Mesendoderm (in vitro differentiated cells): ENCODE measurements at regions not wholly inside any gene's neighbourhood (a gene's known extent, or its start where the extent isn't known, plus 50 kb on each side); places are given as distances from the start of the nearest gene placed in this dataset.
"Not testable (repeated sequence)": the region's sequence is repeated elsewhere in the genome, so short reads cannot be mapped to it uniquely, and the experiment has no call there.

ENCODE experiments used
- DNase-seq: peaks from one replicate; pipeline ENCODE4 v3.0.0; 2013
- H2AK5ac ChIP-seq: 2 replicates; pipeline ENCODE4 v1.6.1; 2013; ENCODE audit warnings: low read length, inconsistent platforms
- H2BK120ac ChIP-seq: 2 replicates; pipeline ENCODE4 v1.6.1; 2013; ENCODE audit warnings: low read depth, mild to moderate bottlenecking, low read length, moderate library complexity, mixed read lengths
- H2BK15ac ChIP-seq: replicated peaks from 2 replicates; pipeline ENCODE4 v1.6.1; 2013; ENCODE audit warnings: low read depth, mild to moderate bottlenecking, moderate library complexity
- H2BK5ac ChIP-seq: 2 replicates; pipeline ENCODE4 v1.6.1; 2013; ENCODE audit warnings: low read length, inconsistent platforms
- H3K18ac ChIP-seq: 2 replicates; pipeline ENCODE4 v1.6.1; 2013; ENCODE audit warnings: mild to moderate bottlenecking, low read length, mixed read lengths
- H3K23ac ChIP-seq: one replicate; pipeline ENCODE4 v1.6.1; 2013; ENCODE audit warnings: low read length
- H3K27ac ChIP-seq: 2 replicates; pipeline ENCODE4 v1.5.1; 2013; ENCODE audit warnings: low read depth, mild to moderate bottlenecking, inconsistent platforms, low read length, moderate library complexity
- H3K27me3 ChIP-seq: 2 replicates; pipeline ENCODE4 v1.6.1; 2013; ENCODE audit warnings: low read length, control low read depth, mild to moderate bottlenecking, inconsistent platforms; ENCODE audit not compliant: insufficient read depth, poor library complexity
- H3K36me3 ChIP-seq: 2 replicates; pipeline ENCODE4 v1.6.1; 2013; ENCODE audit warnings: low read length, inconsistent platforms; ENCODE audit not compliant: control insufficient read depth, insufficient read depth
- H3K4ac ChIP-seq: one replicate; pipeline ENCODE4 v1.6.1; 2013; ENCODE audit warnings: low read depth, mild to moderate bottlenecking, low read length, moderate library complexity
- H3K4me1 ChIP-seq: 2 replicates; pipeline ENCODE4 v1.6.1; 2013; ENCODE audit warnings: low read depth, low read length, inconsistent platforms; ENCODE audit not compliant: control insufficient read depth
- H3K4me2 ChIP-seq: 2 replicates; pipeline ENCODE4 v1.6.1; 2013; ENCODE audit warnings: low read length
- H3K4me3 ChIP-seq: 2 replicates; pipeline ENCODE4 v1.5.1; 2013; ENCODE audit warnings: mild to moderate bottlenecking, low read length
- H3K56ac ChIP-seq: one replicate; pipeline ENCODE4 v1.6.1; 2013; ENCODE audit warnings: low read length
- H3K79me1 ChIP-seq: 2 replicates; pipeline ENCODE4 v1.6.1; 2013; ENCODE audit warnings: low read length, inconsistent platforms
- H3K79me2 ChIP-seq: 2 replicates; pipeline ENCODE4 v1.6.1; 2013; ENCODE audit warnings: mild to moderate bottlenecking, low read length; ENCODE audit not compliant: control insufficient read depth, insufficient read depth
- H3K9ac ChIP-seq: 2 replicates; pipeline ENCODE4 v1.6.1; 2013; ENCODE audit warnings: low read length, inconsistent platforms
- H4K5ac ChIP-seq: one replicate; pipeline ENCODE4 v1.6.1; 2013; ENCODE audit warnings: low read length
- H4K8ac ChIP-seq: one replicate; pipeline ENCODE4 v1.6.1; 2013; ENCODE audit warnings: low read depth, mild to moderate bottlenecking, control low read depth, low read length, moderate library complexity
- WGBS: extraction: QIAGEN DNeasy Blood & Tissue Kit; methylation state at CpG from one replicate; pipeline ENCODE4 v1.1.7; 2013; ENCODE audit warnings: low lambda C conversion rate, missing lambda C conversion rate; ENCODE audit not compliant: insufficient coverage; ENCODE audit errors: extremely low coverage; 5-methylcytosine and 5-hydroxymethylcytosine counted together

- H2BK15ac ChIP-seq, H4K5ac ChIP-seq, H3K18ac ChIP-seq, H3K27ac ChIP-seq, H3K79me2 ChIP-seq, H3K23ac ChIP-seq, H3K9ac ChIP-seq, H4K8ac ChIP-seq, H2BK5ac ChIP-seq, H3K79me1 ChIP-seq, H3K4me1 ChIP-seq, DNase-seq, H3K36me3 ChIP-seq, H3K4me3 ChIP-seq, H3K56ac ChIP-seq, H3K4ac ChIP-seq, H3K4me2 ChIP-seq, H2AK5ac ChIP-seq, H3K27me3 ChIP-seq, H2BK120ac ChIP-seq: not testable (repeated sequence)
- no CpG with 5 or more reads among the region's 3 CpGs for WGBS
Observed at GRCh38 chr5:66405145-66405544, 191.0 kb upstream of the MAST4 start.

- H3K23ac ChIP-seq, result no peak overlapping the region
- H3K27ac ChIP-seq, result no peak overlapping the region
- H3K27me3 ChIP-seq, result no peaks in the 10 kb centered on the region
- H2BK5ac ChIP-seq, result no peak overlapping the region
- H3K4ac ChIP-seq, result no peak overlapping the region
- H3K56ac ChIP-seq, result no peak overlapping the region
- DNase-seq, result peak; percentile 26
- H3K4me2 ChIP-seq, result no peak overlapping the region
- no peak overlapping the region for H2AK5ac ChIP-seq
- H2BK15ac ChIP-seq, result no peak overlapping the region
- no peaks in the 10 kb centered on the region for H3K36me3 ChIP-seq
- H3K18ac ChIP-seq, result no peak overlapping the region
- no peaks in the 10 kb centered on the region for H3K79me1 ChIP-seq
- H3K4me1 ChIP-seq, result no peaks in the 10 kb centered on the region
- no peak overlapping the region for H4K8ac ChIP-seq
- no CpG with 5 or more reads among the region's 3 CpGs for WGBS
- H4K5ac ChIP-seq, result no peak overlapping the region
- no peak overlapping the region for H2BK120ac ChIP-seq
- no peaks in the 10 kb centered on the region for H3K79me2 ChIP-seq
- H3K9ac ChIP-seq, result no peak overlapping the region
- no peak overlapping the region for H3K4me3 ChIP-seq
Observed at GRCh38 chr5:66406761-66407336, 189.3 kb upstream of the MAST4 start.

GRCh38 chr5:66407765-66408164 is 188.4 kb upstream of the MAST4 start:
- H3K79me1 ChIP-seq, result no peaks in the 10 kb centered on the region
- H3K27ac ChIP-seq, result no peak overlapping the region
- no peak overlapping the region for H3K23ac ChIP-seq
- no peak for DNase-seq
- no peak overlapping the region for H4K8ac ChIP-seq
- H2BK15ac ChIP-seq, result no peak overlapping the region
- H3K4me2 ChIP-seq, result no peak overlapping the region
- H4K5ac ChIP-seq, result no peak overlapping the region
- no peak overlapping the region for H3K18ac ChIP-seq
- H3K56ac ChIP-seq, result no peak overlapping the region
- H3K4ac ChIP-seq, result no peak overlapping the region
- no peaks in the 10 kb centered on the region for H3K4me1 ChIP-seq
- no peaks in the 10 kb centered on the region for H3K36me3 ChIP-seq
- no peak overlapping the region for H2BK120ac ChIP-seq
- H3K9ac ChIP-seq, result no peak overlapping the region
- H3K4me3 ChIP-seq, result no peak overlapping the region
- no peak overlapping the region for H2BK5ac ChIP-seq
- no peaks in the 10 kb centered on the region for H3K79me2 ChIP-seq
- no peaks in the 10 kb centered on the region for H3K27me3 ChIP-seq
- no peak overlapping the region for H2AK5ac ChIP-seq

GRCh38 chr5:66408576-66408975 is 187.6 kb upstream of the MAST4 start:
- Histone ChIP-seq H3K9ac (no peak overlapping the region), H3K4me1 (no peaks in the 10 kb centered on the region), H3K79me2 (no peaks in the 10 kb centered on the region), H3K79me1 (no peaks in the 10 kb centered on the region), H4K8ac (no peak overlapping the region), H3K4ac (no peak overlapping the region), H3K36me3 (no peaks in the 10 kb centered on the region), H3K27me3 (no peaks in the 10 kb centered on the region), H3K4me2 (no peak overlapping the region), H3K27ac (no peak overlapping the region), H3K4me3 (no peak overlapping the region), H2AK5ac (no peak overlapping the region), H2BK15ac (no peak overlapping the region), H3K23ac (no peak overlapping the region), H2BK120ac (no peak overlapping the region), H2BK5ac (no peak overlapping the region), H3K56ac (no peak overlapping the region), H4K5ac (no peak overlapping the region), H3K18ac (no peak overlapping the region)
- DNase-seq, result no peak
- WGBS, result no CpG with 5 or more reads among the region's 5 CpGs

GRCh38 chr5:66410122-66410521 is 186.1 kb upstream of the MAST4 start:
- no peak overlapping the region for H3K27ac ChIP-seq
- no peaks in the 10 kb centered on the region for H3K79me1 ChIP-seq
- H2AK5ac ChIP-seq, result no peak overlapping the region
- no peak overlapping the region for H3K4ac ChIP-seq
- H3K4me1 ChIP-seq, result no peaks in the 10 kb centered on the region
- H3K9ac ChIP-seq, result no peak overlapping the region
- H3K79me2 ChIP-seq, result no peaks in the 10 kb centered on the region
- no peak overlapping the region for H3K56ac ChIP-seq
- no peak overlapping the region for H4K5ac ChIP-seq
- no peaks in the 10 kb centered on the region for H3K27me3 ChIP-seq
- no peak overlapping the region for H3K23ac ChIP-seq
- no peak overlapping the region for H2BK120ac ChIP-seq
- no peak overlapping the region for H3K18ac ChIP-seq
- no peak for DNase-seq
- no peak overlapping the region for H3K4me2 ChIP-seq
- no CpG with 5 or more reads among the region's 7 CpGs for WGBS
- H3K4me3 ChIP-seq, result no peak overlapping the region
- H4K8ac ChIP-seq, result no peak overlapping the region
- no peak overlapping the region for H2BK5ac ChIP-seq
- H3K36me3 ChIP-seq, result no peaks in the 10 kb centered on the region
- no peak overlapping the region for H2BK15ac ChIP-seq

DNA sequence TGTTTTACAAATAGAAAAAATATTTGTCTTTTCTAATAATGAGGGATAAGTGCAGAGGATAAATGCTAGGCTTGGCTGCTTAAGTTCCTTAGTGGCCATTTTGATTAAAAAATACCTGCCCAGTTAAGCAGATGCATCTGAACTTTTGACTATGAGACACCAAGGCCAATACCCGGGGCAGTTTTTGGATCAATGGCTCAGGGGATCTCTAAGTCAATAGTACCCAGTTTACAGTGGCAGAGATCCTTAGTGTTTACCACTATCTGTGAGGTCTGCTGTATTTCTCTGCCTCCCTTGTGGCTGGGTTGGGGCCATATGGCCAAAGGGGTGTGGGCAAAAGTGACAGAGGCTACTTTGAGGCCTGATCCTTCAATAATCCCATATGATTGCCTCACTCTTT is 184.5 kb upstream of the MAST4 start:
- no peaks in the 10 kb centered on the region for H3K36me3 ChIP-seq
- no peaks in the 10 kb centered on the region for H3K79me1 ChIP-seq
- H2BK120ac ChIP-seq, result no peak overlapping the region
- no peak overlapping the region for H3K18ac ChIP-seq
- no peak overlapping the region for H3K23ac ChIP-seq
- no peak overlapping the region for H3K27ac ChIP-seq
- H3K27me3 ChIP-seq, result no peaks in the 10 kb centered on the region
- H3K4ac ChIP-seq, result no peak overlapping the region
- no CpG with 5 or more reads among the region's 1 CpG for WGBS
- H3K4me2 ChIP-seq, result no peak overlapping the region
- no peak for DNase-seq
- no peak overlapping the region for H4K8ac ChIP-seq
- no peak overlapping the region for H2AK5ac ChIP-seq
- no peak overlapping the region for H3K56ac ChIP-seq
- no peak overlapping the region for H2BK5ac ChIP-seq
- no peaks in the 10 kb centered on the region for H3K4me1 ChIP-seq
- H3K4me3 ChIP-seq, result no peak overlapping the region
- no peak overlapping the region for H4K5ac ChIP-seq
- H3K79me2 ChIP-seq, result no peaks in the 10 kb centered on the region
- no peak overlapping the region for H3K9ac ChIP-seq
- no peak overlapping the region for H2BK15ac ChIP-seq
